ENCODE measurements at regions not wholly inside any gene's neighbourhood (a gene's known extent, or its start where the extent isn't known, plus 50 kb on each side); places are given as distances from the start of the nearest gene placed in this dataset.

DNA sequence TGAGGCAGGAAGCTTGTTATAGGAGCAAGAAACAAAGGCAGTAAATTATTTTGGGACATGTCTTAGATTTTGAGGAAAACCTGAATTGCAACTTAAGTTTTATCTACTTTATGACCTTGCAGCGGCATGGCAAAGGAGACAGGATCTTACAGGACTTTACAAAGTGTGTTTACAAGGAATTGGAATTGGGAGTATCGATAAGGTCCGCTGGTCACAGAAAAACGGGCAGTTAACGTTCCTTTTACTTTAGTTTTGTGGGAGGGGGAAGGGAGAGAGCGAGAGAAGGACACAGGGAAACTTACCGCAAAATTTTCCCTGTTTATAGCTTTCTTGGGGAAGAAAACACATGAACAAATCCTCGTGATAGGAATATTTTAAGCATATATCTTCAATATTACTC is 1607.2 kb downstream of the GRIK2 start:
- TF ChIP-seq FOXM1 (IDR thresholded peaks at IDR 0.05; ENCODE audit: borderline replicate concordance, low read depth) (no peak), YY1 (IDR thresholded peaks at IDR 0.05; ENCODE audit: low read depth) (no peak)
- TF ChIP-seq, protein P1, sequence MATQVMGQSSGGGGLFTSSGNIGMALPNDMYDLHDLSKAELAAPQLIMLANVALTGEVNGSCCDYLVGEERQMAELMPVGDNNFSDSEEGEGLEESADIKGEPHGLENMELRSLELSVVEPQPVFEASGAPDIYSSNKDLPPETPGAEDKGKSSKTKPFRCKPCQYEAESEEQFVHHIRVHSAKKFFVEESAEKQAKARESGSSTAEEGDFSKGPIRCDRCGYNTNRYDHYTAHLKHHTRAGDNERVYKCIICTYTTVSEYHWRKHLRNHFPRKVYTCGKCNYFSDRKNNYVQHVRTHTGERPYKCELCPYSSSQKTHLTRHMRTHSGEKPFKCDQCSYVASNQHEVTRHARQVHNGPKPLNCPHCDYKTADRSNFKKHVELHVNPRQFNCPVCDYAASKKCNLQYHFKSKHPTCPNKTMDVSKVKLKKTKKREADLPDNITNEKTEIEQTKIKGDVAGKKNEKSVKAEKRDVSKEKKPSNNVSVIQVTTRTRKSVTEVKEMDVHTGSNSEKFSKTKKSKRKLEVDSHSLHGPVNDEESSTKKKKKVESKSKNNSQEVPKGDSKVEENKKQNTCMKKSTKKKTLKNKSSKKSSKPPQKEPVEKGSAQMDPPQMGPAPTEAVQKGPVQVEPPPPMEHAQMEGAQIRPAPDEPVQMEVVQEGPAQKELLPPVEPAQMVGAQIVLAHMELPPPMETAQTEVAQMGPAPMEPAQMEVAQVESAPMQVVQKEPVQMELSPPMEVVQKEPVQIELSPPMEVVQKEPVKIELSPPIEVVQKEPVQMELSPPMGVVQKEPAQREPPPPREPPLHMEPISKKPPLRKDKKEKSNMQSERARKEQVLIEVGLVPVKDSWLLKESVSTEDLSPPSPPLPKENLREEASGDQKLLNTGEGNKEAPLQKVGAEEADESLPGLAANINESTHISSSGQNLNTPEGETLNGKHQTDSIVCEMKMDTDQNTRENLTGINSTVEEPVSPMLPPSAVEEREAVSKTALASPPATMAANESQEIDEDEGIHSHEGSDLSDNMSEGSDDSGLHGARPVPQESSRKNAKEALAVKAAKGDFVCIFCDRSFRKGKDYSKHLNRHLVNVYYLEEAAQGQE (IDR thresholded peaks at IDR 0.05; ENCODE audit: low read depth), result no peak

Measured in Ishikawa (cell line).